Stimulated activated CD8-positive, alpha-beta memory T cell treated with anti-CD3 and anti-CD28 coated beads, Interleukin-15, amount 100 ng/mL, for 24 hours (primary cell): ENCODE measurements at regions not wholly inside any gene's neighbourhood (a gene's known extent, or its start where the extent isn't known, plus 50 kb on each side); places are given as distances from the start of the nearest gene placed in this dataset.

ENCODE experiments used
- DNase-seq: peaks from one replicate; pipeline ENCODE4 v3.0.0-alpha.2; 2020; ENCODE audit warnings: low read depth

GRCh38 chr9:129383561-129384490 is 205.8 kb upstream of the IER5L start:
- DNase-seq = peak; percentile 19

GRCh38 chr9:129383019-129383560 is 205.0 kb upstream of the IER5L start:
- DNase-seq = no peak

- no peak for DNase-seq
Observed at GRCh38 chr9:129382281-129383018, 204.4 kb upstream of the IER5L start.

- no peak for DNase-seq
Observed at GRCh38 chr9:129381481-129381957, 203.5 kb upstream of the IER5L start.

- DNase-seq = no peak
Observed at GRCh38 chr9:129380961-129381401, 202.9 kb upstream of the IER5L start.

GRCh38 chr9:129379886-129380285 is 201.8 kb upstream of the IER5L start:
- no peak for DNase-seq

- DNase-seq = no peak
Observed at GRCh38 chr9:129379181-129379836, 201.2 kb upstream of the IER5L start.

GRCh38 chr9:129377931-129378661 is 200.0 kb upstream of the IER5L start:
- no peak for DNase-seq

- DNase-seq = no peak
Observed at GRCh38 chr9:129377181-129377580, 199.1 kb upstream of the IER5L start.

- DNase-seq = no peak
Observed at GRCh38 chr9:129375845-129376244, 197.8 kb upstream of the IER5L start.

- DNase-seq = no peak
Observed at GRCh38 chr9:129374651-129375050, 196.6 kb upstream of the IER5L start.

- DNase-seq = no peak
Observed at GRCh38 chr9:129374231-129374630, 196.2 kb upstream of the IER5L start.

GRCh38 chr9:129373361-129373760 is 195.3 kb upstream of the IER5L start:
- DNase-seq = no peak

- DNase-seq = no peak
Observed at GRCh38 chr9:129370770-129371169, 192.7 kb upstream of the IER5L start.

- no peak for DNase-seq
Observed at GRCh38 chr9:129368444-129368978, 190.4 kb upstream of the IER5L start.

GRCh38 chr9:129367287-129367686 is 189.2 kb upstream of the IER5L start:
- no peak for DNase-seq

- DNase-seq = no peak
Observed at GRCh38 chr9:129365196-129365595, 187.1 kb upstream of the IER5L start.

- no peak for DNase-seq
Observed at GRCh38 chr9:129363216-129363873, 185.3 kb upstream of the IER5L start.

GRCh38 chr9:129362287-129363000 is 184.4 kb upstream of the IER5L start:
- DNase-seq = no peak

GRCh38 chr9:129361196-129361595 is 183.1 kb upstream of the IER5L start:
- no peak for DNase-seq
